H1 (cell line): ENCODE measurements at regions not wholly inside any gene's neighbourhood (a gene's known extent, or its start where the extent isn't known, plus 50 kb on each side); places are given as distances from the start of the nearest gene placed in this dataset.

Source experiments
- CTCF ChIA-PET: fragments of 300-600 bp; sonication (Branson Sonifier 250); formaldehyde crosslinking; loops from one replicate; lab custom pipeline; 2021; ENCODE audit not compliant: partially characterized antibody; lab: Charles Lee
- POLR2A ChIA-PET: fragments of 300-600 bp; sonication (Branson Sonifier 250); formaldehyde crosslinking; loops from one replicate; lab custom pipeline; 2021; ENCODE audit warnings: inconsistent platforms; ENCODE audit not compliant: partially characterized antibody; lab: Charles Lee
- DNase-seq, 2 experiments: peaks; one replicate each; pipeline versions ENCODE4 v3.0.0 to v3.0.0-alpha.2; 2010 to 2022; ENCODE audit warnings: low spot score in 2 of 2, low read depth in 1 of 2, mixed read lengths in 1 of 2
- FAIRE-seq: peaks from 2 replicates; lab custom pipeline; 2011; peaks lifted over from hg19 to GRCh38; lab: Jason Lieb, UNC
- H2AFZ ChIP-seq: 2 replicates; pipeline ENCODE4 v1.8.1; 2012; ENCODE audit warnings: low read length, inconsistent platforms
- H2AK5ac ChIP-seq: 2 replicates; pipeline ENCODE4 v1.6.1; 2013; ENCODE audit warnings: low read depth, low read length
- H2BK120ac ChIP-seq: replicated peaks from 2 replicates; pipeline ENCODE3; 2013; ENCODE audit warnings: low read depth, low read length, inconsistent platforms
- H2BK12ac ChIP-seq: 2 replicates; pipeline ENCODE4 v1.6.1; 2013; ENCODE audit warnings: low read depth, low read length
- H2BK15ac ChIP-seq: 2 replicates; pipeline ENCODE4 v1.6.1; 2013; ENCODE audit warnings: low read length
- H2BK20ac ChIP-seq: 2 replicates; pipeline ENCODE4 v1.6.1; 2013; ENCODE audit warnings: low read length
- H2BK5ac ChIP-seq: 2 replicates; pipeline ENCODE4 v1.6.1; 2013; ENCODE audit warnings: low read depth, low read length
- H3K14ac ChIP-seq: 2 replicates; pipeline ENCODE4 v1.6.1; 2013; ENCODE audit warnings: inconsistent platforms; ENCODE audit not compliant: insufficient read length
- H3K18ac ChIP-seq: 2 replicates; pipeline ENCODE4 v1.6.1; 2013; ENCODE audit warnings: low read length; ENCODE audit errors: extremely low read depth
- H3K23ac ChIP-seq: 2 replicates; pipeline ENCODE4 v1.6.1; 2013; ENCODE audit warnings: inconsistent platforms; ENCODE audit not compliant: insufficient read length
- H3K23me2 ChIP-seq: 2 replicates; pipeline ENCODE4 v1.6.1; 2013; ENCODE audit warnings: low read depth, low read length
- H3K27ac ChIP-seq: 2 replicates; pipeline ENCODE4 v1.6.1; 2011; ENCODE audit warnings: low read depth, low read length, inconsistent platforms
- H3K27me3 ChIP-seq, 4 experiments: replicated peaks in 1 of 4; 1 replicate in 1 of 4; 2 replicates in 3 of 4; pipeline versions ENCODE4 v1.6.1 to v1.8.1; 2011 to 2013; ENCODE audit warnings: low read length in 3 of 4, mild to moderate bottlenecking in 3 of 4, inconsistent platforms in 2 of 4, mixed read lengths in 2 of 4, moderate library complexity in 1 of 4; ENCODE audit not compliant: control insufficient read depth in 3 of 4, insufficient read depth in 3 of 4; ENCODE audit errors: extremely low read depth in 1 of 4
- H3K36me3 ChIP-seq, 4 experiments: 2 replicates each; pipeline versions ENCODE4 v1.6.1 to v1.8.1; 2011 to 2013; ENCODE audit warnings: mild to moderate bottlenecking in 4 of 4, low read length in 3 of 4, moderate library complexity in 2 of 4, control low read depth in 1 of 4, inconsistent platforms in 1 of 4; ENCODE audit not compliant: insufficient read depth in 4 of 4, control insufficient read depth in 2 of 4
- H3K4ac ChIP-seq: replicated peaks from 2 replicates; pipeline ENCODE3; 2013; ENCODE audit warnings: low read length, low read depth, mixed read lengths, inconsistent platforms; ENCODE audit not compliant: insufficient read length
- H3K4me1 ChIP-seq, 4 experiments: replicated peaks in 1 of 4; 1 replicate in 1 of 4; 2 replicates in 3 of 4; pipeline versions ENCODE4 v1.6.1 to v1.8.1; 2011 to 2013; ENCODE audit warnings: low read length in 3 of 4, inconsistent platforms in 2 of 4, mixed read lengths in 1 of 4; ENCODE audit not compliant: insufficient read depth in 4 of 4, control insufficient read depth in 3 of 4
- H3K4me2 ChIP-seq, 2 experiments: 2 replicates each; pipeline versions ENCODE4 v1.6.1 to v1.8.1; 2011 to 2013; ENCODE audit warnings: low read depth in 2 of 2, low read length in 2 of 2, control low read depth in 1 of 2, inconsistent platforms in 1 of 2, mild to moderate bottlenecking in 1 of 2; ENCODE audit not compliant: insufficient read depth in 1 of 2
- H3K4me3 ChIP-seq, 4 experiments: fragments of 200-600, 300-600 bp in 1 of 4; sonication (generic), shearing (Covaris generic), sonication (Bioruptor Twin) in 1 of 4; 2 replicates each; pipeline versions ENCODE4 v1.5.1 to v1.8.1; 2011 to 2016; ENCODE audit warnings: low read length in 4 of 4, low read depth in 3 of 4, control low read depth in 2 of 4, inconsistent platforms in 2 of 4, mild to moderate bottlenecking in 2 of 4, mixed read lengths in 1 of 4, moderate library complexity in 1 of 4; ENCODE audit not compliant: insufficient read depth in 2 of 4; ENCODE audit errors: extremely low read depth in 1 of 4
- H3K56ac ChIP-seq: replicated peaks from 2 replicates; pipeline ENCODE3; 2013; ENCODE audit warnings: low read depth, mild to moderate bottlenecking, mixed read lengths, low read length, inconsistent platforms; ENCODE audit not compliant: insufficient read length
- H3K79me1 ChIP-seq: 2 replicates; pipeline ENCODE4 v1.6.1; 2013; ENCODE audit warnings: low read depth, low read length, control low read depth
- H3K79me2 ChIP-seq, 2 experiments: 2 replicates each; pipeline versions ENCODE4 v1.6.1 to v1.8.1; 2012 to 2013; ENCODE audit warnings: low read length in 2 of 2, mild to moderate bottlenecking in 2 of 2, inconsistent platforms in 1 of 2; ENCODE audit not compliant: insufficient read depth in 2 of 2, control insufficient read depth in 1 of 2
- H3K9ac ChIP-seq, 4 experiments: replicated peaks in 1 of 4; 1 replicate in 1 of 4; 2 replicates in 3 of 4; pipeline versions ENCODE4 v1.6.1 to v1.8.1; 2011 to 2013; ENCODE audit warnings: low read depth in 3 of 4, low read length in 3 of 4, control low read depth in 2 of 4, mild to moderate bottlenecking in 2 of 4, moderate library complexity in 2 of 4, inconsistent platforms in 1 of 4; ENCODE audit errors: extremely low read depth in 1 of 4
- H3K9me3 ChIP-seq, 2 experiments: 2 replicates each; pipeline versions ENCODE4 v1.6.1 to v1.8.1; 2012 to 2013; ENCODE audit warnings: mild to moderate bottlenecking in 2 of 2, moderate library complexity in 2 of 2, control low read depth in 1 of 2, inconsistent platforms in 1 of 2, low read depth in 1 of 2, low read length in 1 of 2, mixed read lengths in 1 of 2; ENCODE audit not compliant: insufficient read depth in 2 of 2
- H4K20me1 ChIP-seq, 2 experiments: replicated peaks in 1 of 2; 2 replicates each; pipeline versions ENCODE3 to v1.8.1; 2011 to 2013; ENCODE audit warnings: inconsistent platforms in 2 of 2, low read length in 2 of 2, mild to moderate bottlenecking in 1 of 2; ENCODE audit not compliant: insufficient read depth in 2 of 2, control insufficient read depth in 1 of 2
- H4K5ac ChIP-seq: 2 replicates; pipeline ENCODE4 v1.6.1; 2013; ENCODE audit warnings: low read length, low read depth, mixed read lengths, inconsistent platforms; ENCODE audit not compliant: insufficient read length
- H4K8ac ChIP-seq: 2 replicates; pipeline ENCODE4 v1.8.0; 2013; ENCODE audit warnings: mild to moderate bottlenecking, moderate library complexity, low read length, inconsistent platforms; ENCODE audit not compliant: insufficient read depth; ENCODE audit errors: extremely low read depth
- H4K91ac ChIP-seq: replicated peaks from 2 replicates; pipeline ENCODE3; 2013; ENCODE audit warnings: low read length, mixed read lengths, inconsistent platforms; ENCODE audit not compliant: insufficient read length
- CHD2 ChIP-seq: IDR thresholded peaks from 2 replicates; pipeline ENCODE4 v1.6.1; 2012; ENCODE audit warnings: low read length, improper control_type of control experiment
- JUN ChIP-seq: IDR thresholded peaks from 2 replicates; pipeline ENCODE4 v1.6.1; 2011; ENCODE audit warnings: low read depth, mild to moderate bottlenecking, improper control_type of control experiment, low read length
- RFX5 ChIP-seq: IDR thresholded peaks from 2 replicates; pipeline ENCODE4 v1.6.1; 2011; ENCODE audit warnings: low read depth, low read length, improper control_type of control experiment, borderline replicate concordance
- RXRA ChIP-seq: IDR thresholded peaks from 2 replicates; pipeline ENCODE4 v1.6.1; 2011; ENCODE audit warnings: low read depth, mild to moderate bottlenecking, low read length, moderate library complexity; ENCODE audit not compliant: insufficient read depth
- WGBS, 2 experiments: shearing (Covaris generic) in 1 of 2; methylation state at CpG; one replicate each; pipeline versions ENCODE4 v1.1.6 to v1.1.7; 2013 to 2015; ENCODE audit warnings: low lambda C conversion rate in 2 of 2, mixed read lengths in 2 of 2, inconsistent platforms in 1 of 2, low coverage in 1 of 2, missing lambda C conversion rate in 1 of 2; ENCODE audit not compliant: insufficient replicate concordance in 2 of 2, insufficient coverage in 1 of 2, insufficient read length in 1 of 2; ENCODE audit errors: extremely low coverage in 1 of 2, missing lambda C conversion rate in 1 of 2; 5-methylcytosine and 5-hydroxymethylcytosine counted together

- no peaks in the 10 kb centered on the region for H4K20me1 ChIP-seq
- no peak for TF ChIP-seq CHD2
- no peak for TF ChIP-seq RFX5
- no peak for TF ChIP-seq JUN
- no peak for TF ChIP-seq RXRA
These were observed 56.5 kb upstream of the ADTRP start for GRCh38 chr6:11835065-11835464.

More at GRCh38 chr6:11835065-11835464, 56.5 kb upstream of the ADTRP start:
- H3K23me2 ChIP-seq, result no peaks in the 10 kb centered on the region
- H3K36me3 ChIP-seq, result no peaks in the 10 kb centered on the region
- no peak overlapping the region for H2AFZ ChIP-seq
- POLR2A ChIA-PET, result no interaction called here
- no peak overlapping the region for H4K91ac ChIP-seq
- no peak overlapping the region for H2BK120ac ChIP-seq
- no peak overlapping the region for H3K4me3 ChIP-seq
- H3K79me2 ChIP-seq, result no peaks in the 10 kb centered on the region
- H3K4me1 ChIP-seq, result peaks cover 0 to 2% (median 0%) of the 10 kb centered on the region in 4 experiments; a peak in 1 of 7 replicates
- H3K18ac ChIP-seq, result no peak overlapping the region
- no peak overlapping the region for H2BK20ac ChIP-seq
- no peak overlapping the region for H3K56ac ChIP-seq
- H2BK12ac ChIP-seq, result no peak overlapping the region
- no peak overlapping the region for H3K23ac ChIP-seq
- H3K27ac ChIP-seq, result no peak overlapping the region
- no peak for FAIRE-seq
- CTCF ChIA-PET, result no interaction called here
- no peaks in the 10 kb centered on the region for H3K27me3 ChIP-seq
- WGBS, 2 experiments, result 96% methylated on average over 2 of the region's 2 CpGs; no CpG with 5 or more reads in 1 of the 2 experiments
- H3K9ac ChIP-seq, result no peak overlapping the region
- H4K5ac ChIP-seq, result no peak overlapping the region
- H3K79me1 ChIP-seq, result no peaks in the 10 kb centered on the region
- no peak overlapping the region for H4K8ac ChIP-seq
- no peak overlapping the region for H2BK15ac ChIP-seq
- no peak overlapping the region for H3K4ac ChIP-seq
- DNase-seq, result no peak
- peak overlapping the region; percentile 76; the same call in 1 of the 2 replicates for H2AK5ac ChIP-seq
- H3K9me3 ChIP-seq, result 0 out of 4 replicates have a peak, but pooled peaks cover 0 to 3% of the 10 kb centered on the region in 2 experiments
- no peak overlapping the region for H2BK5ac ChIP-seq
- no peak overlapping the region for H3K4me2 ChIP-seq
- no peak overlapping the region for H3K14ac ChIP-seq
